Kasumi-1 (cell line): ENCODE measurements at regions not wholly inside any gene's neighbourhood (a gene's known extent, or its start where the extent isn't known, plus 50 kb on each side); places are given as distances from the start of the nearest gene placed in this dataset.
A peak's percentile ranks its signal among the peaks of the same experiment; 100 is the strongest.

Source experiments
- DNase-seq, 2 experiments: peaks; one replicate each; lab custom pipeline; 2025; lab: John Stamatoyannopoulos, UW

GRCh38 chr15:46709460-46710083 lies 1007.7 kb upstream of the SEMA6D start:
- no peak for DNase-seq

GRCh38 chr15:46710401-46710960 lies 1006.8 kb upstream of the SEMA6D start:
- DNase-seq, result no peak

GRCh38 chr15:46713045-46713444 lies 1004.3 kb upstream of the SEMA6D start:
- no peak for DNase-seq

- no peak for DNase-seq
Measured at GRCh38 chr15:46714950-46715349, 1002.4 kb upstream of the SEMA6D start.

- DNase-seq, result no peak
Measured at GRCh38 chr15:46723308-46723707, 994.0 kb upstream of the SEMA6D start.

GRCh38 chr15:46732060-46732459 lies 985.2 kb upstream of the SEMA6D start:
- no peak for DNase-seq

- peak in 1 of 2 experiments; percentile 2 for DNase-seq
Measured at GRCh38 chr15:46735115-46735514, 982.2 kb upstream of the SEMA6D start.

- no peak for DNase-seq
Measured at GRCh38 chr15:46751303-46751702, 966.0 kb upstream of the SEMA6D start.

GRCh38 chr15:46753946-46754345 lies 963.4 kb upstream of the SEMA6D start:
- DNase-seq, result no peak

GRCh38 chr15:46763091-46763490 lies 954.2 kb upstream of the SEMA6D start:
- DNase-seq, result no peak

GRCh38 chr15:46764851-46765250 lies 952.5 kb upstream of the SEMA6D start:
- DNase-seq, result no peak

GRCh38 chr15:46766021-46766420 lies 951.3 kb upstream of the SEMA6D start:
- DNase-seq, result no peak

GRCh38 chr15:46768287-46768686 lies 949.0 kb upstream of the SEMA6D start:
- DNase-seq, result no peak

- no peak for DNase-seq
Measured at GRCh38 chr15:46773016-46773415, 944.3 kb upstream of the SEMA6D start.

- no peak for DNase-seq
Measured at GRCh38 chr15:46778876-46779275, 938.4 kb upstream of the SEMA6D start.

- DNase-seq, result no peak
Measured at GRCh38 chr15:46786590-46787285, 930.6 kb upstream of the SEMA6D start.

GRCh38 chr15:46795685-46796084 lies 921.6 kb upstream of the SEMA6D start:
- no peak for DNase-seq

GRCh38 chr15:46808834-46809233 lies 908.5 kb upstream of the SEMA6D start:
- no peak for DNase-seq

GRCh38 chr15:46815240-46815639 lies 902.1 kb upstream of the SEMA6D start:
- no peak for DNase-seq

- DNase-seq, result no peak
Measured at GRCh38 chr15:46815765-46816164, 901.5 kb upstream of the SEMA6D start.

- DNase-seq, result no peak
Measured at GRCh38 chr15:46848704-46849103, 868.6 kb upstream of the SEMA6D start.

GRCh38 chr15:46853600-46853999 lies 863.7 kb upstream of the SEMA6D start:
- no peak for DNase-seq

- DNase-seq, result no peak
Measured at GRCh38 chr15:46854564-46854963, 862.7 kb upstream of the SEMA6D start.

GRCh38 chr15:46855388-46855787 lies 861.9 kb upstream of the SEMA6D start:
- DNase-seq, result no peak
